ENCODE measurements at regions not wholly inside any gene's neighbourhood (a gene's known extent, or its start where the extent isn't known, plus 50 kb on each side); places are given as distances from the start of the nearest gene placed in this dataset.

GRCh38 chr13:71055644-71056043 is 811.4 kb downstream of the DACH1 start:
- 0% methylated on average over 3 of the region's 3 CpGs for WGBS (ENCODE audit: missing lambda C conversion rate)
- H3K27ac ChIP-seq, result no peak overlapping the region
- CTCF ChIA-PET, result no interaction called here
- TF ChIP-seq ZC3H11A (IDR thresholded peaks at IDR 0.05) (no peak), ZSCAN20 (CRISPR knock-in tag; IDR thresholded peaks at IDR 0.05) (no peak), NR3C1 (IDR thresholded peaks at IDR 0.05) (no peak), JUNB (IDR thresholded peaks at IDR 0.05) (no peak), ZNF302 (CRISPR knock-in tag; IDR thresholded peaks at IDR 0.05) (no peak), CBX2 (IDR thresholded peaks at IDR 0.05; ENCODE audit: borderline replicate concordance, low read depth) (no peak), JUN (IDR thresholded peaks at IDR 0.05) (no peak), SMC3 (IDR thresholded peaks at IDR 0.05) (no peak), ESRRA (IDR thresholded peaks at IDR 0.05; ENCODE audit: borderline replicate concordance, low read length) (no peak), RCOR1 (IDR thresholded peaks at IDR 0.05; ENCODE audit: low read depth, low read length) (no peak), ZFP36 (IDR thresholded peaks at IDR 0.05; ENCODE audit: borderline replicate concordance, partially characterized antibody) (no peak), PHF8 (IDR thresholded peaks at IDR 0.05; ENCODE audit: borderline replicate concordance, low read depth) (no peak), HDAC2 (IDR thresholded peaks at IDR 0.05) (no peak), POLR2A (IDR thresholded peaks at IDR 0.05; ENCODE audit: low read length) (no peak), HOXA7 (CRISPR knock-in tag; IDR thresholded peaks at IDR 0.05) (no peak)
- TF ChIP-seq, protein P1, sequence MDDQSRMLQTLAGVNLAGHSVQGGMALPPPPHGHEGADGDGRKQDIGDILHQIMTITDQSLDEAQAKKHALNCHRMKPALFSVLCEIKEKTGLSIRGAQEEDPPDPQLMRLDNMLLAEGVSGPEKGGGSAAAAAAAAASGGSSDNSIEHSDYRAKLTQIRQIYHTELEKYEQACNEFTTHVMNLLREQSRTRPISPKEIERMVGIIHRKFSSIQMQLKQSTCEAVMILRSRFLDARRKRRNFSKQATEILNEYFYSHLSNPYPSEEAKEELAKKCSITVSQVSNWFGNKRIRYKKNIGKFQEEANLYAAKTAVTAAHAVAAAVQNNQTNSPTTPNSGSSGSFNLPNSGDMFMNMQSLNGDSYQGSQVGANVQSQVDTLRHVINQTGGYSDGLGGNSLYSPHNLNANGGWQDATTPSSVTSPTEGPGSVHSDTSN (IDR thresholded peaks at IDR 0.05), result no peak
- ATAC-seq (no peak), DNase-seq (ENCODE audit: low read depth in 1 of 2, low spot score in 1 of 2) (no peak), FAIRE-seq (no peak)
- POLR2A ChIA-PET, result no interaction called here
- H3K4me2 ChIP-seq, result no peak overlapping the region
- no peaks in the 10 kb centered on the region for H3K4me1 ChIP-seq
- no peak overlapping the region for H3K4me3 ChIP-seq
- H3K9me3 ChIP-seq, result no peaks in the 10 kb centered on the region

GRCh38 chr13:71055047-71055446 is 812.0 kb downstream of the DACH1 start:
- TF ChIP-seq ELK1 (IDR thresholded peaks at IDR 0.05; ENCODE audit: low read depth, low read length), result no peak
- TF ChIP-seq, protein P2, sequence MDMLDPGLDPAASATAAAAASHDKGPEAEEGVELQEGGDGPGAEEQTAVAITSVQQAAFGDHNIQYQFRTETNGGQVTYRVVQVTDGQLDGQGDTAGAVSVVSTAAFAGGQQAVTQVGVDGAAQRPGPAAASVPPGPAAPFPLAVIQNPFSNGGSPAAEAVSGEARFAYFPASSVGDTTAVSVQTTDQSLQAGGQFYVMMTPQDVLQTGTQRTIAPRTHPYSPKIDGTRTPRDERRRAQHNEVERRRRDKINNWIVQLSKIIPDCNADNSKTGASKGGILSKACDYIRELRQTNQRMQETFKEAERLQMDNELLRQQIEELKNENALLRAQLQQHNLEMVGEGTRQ (IDR thresholded peaks at IDR 0.05), result no peak
- TF ChIP-seq NPAS2 (CRISPR knock-in tag; IDR thresholded peaks at IDR 0.05; ENCODE audit: borderline replicate concordance), result no peak
- TF ChIP-seq ZFP36 (IDR thresholded peaks at IDR 0.05; ENCODE audit: borderline replicate concordance, partially characterized antibody), result no peak
- TF ChIP-seq ESRRA (IDR thresholded peaks at IDR 0.05; ENCODE audit: borderline replicate concordance, low read length), result no peak
- no peak for TF ChIP-seq TFCP2L1 (CRISPR knock-in tag; IDR thresholded peaks at IDR 0.05)
- no peak for TF ChIP-seq MYC (IDR thresholded peaks at IDR 0.05; ENCODE audit: borderline replicate concordance, low read length)
- no peak for TF ChIP-seq FOXS1 (CRISPR knock-in tag; IDR thresholded peaks at IDR 0.05)
- no peak for TF ChIP-seq BCL3 (IDR thresholded peaks at IDR 0.05)
- no peak for TF ChIP-seq ZC3H11A (IDR thresholded peaks at IDR 0.05)
- no peak for TF ChIP-seq TP53 (CRISPR knock-in tag; IDR thresholded peaks at IDR 0.05)
- no peak for TF ChIP-seq RARB (CRISPR knock-in tag; IDR thresholded peaks at IDR 0.05)
- no peak for TF ChIP-seq MAZ (IDR thresholded peaks at IDR 0.05; ENCODE audit: borderline replicate concordance, low read depth, low read length)
- TF ChIP-seq, protein P3, sequence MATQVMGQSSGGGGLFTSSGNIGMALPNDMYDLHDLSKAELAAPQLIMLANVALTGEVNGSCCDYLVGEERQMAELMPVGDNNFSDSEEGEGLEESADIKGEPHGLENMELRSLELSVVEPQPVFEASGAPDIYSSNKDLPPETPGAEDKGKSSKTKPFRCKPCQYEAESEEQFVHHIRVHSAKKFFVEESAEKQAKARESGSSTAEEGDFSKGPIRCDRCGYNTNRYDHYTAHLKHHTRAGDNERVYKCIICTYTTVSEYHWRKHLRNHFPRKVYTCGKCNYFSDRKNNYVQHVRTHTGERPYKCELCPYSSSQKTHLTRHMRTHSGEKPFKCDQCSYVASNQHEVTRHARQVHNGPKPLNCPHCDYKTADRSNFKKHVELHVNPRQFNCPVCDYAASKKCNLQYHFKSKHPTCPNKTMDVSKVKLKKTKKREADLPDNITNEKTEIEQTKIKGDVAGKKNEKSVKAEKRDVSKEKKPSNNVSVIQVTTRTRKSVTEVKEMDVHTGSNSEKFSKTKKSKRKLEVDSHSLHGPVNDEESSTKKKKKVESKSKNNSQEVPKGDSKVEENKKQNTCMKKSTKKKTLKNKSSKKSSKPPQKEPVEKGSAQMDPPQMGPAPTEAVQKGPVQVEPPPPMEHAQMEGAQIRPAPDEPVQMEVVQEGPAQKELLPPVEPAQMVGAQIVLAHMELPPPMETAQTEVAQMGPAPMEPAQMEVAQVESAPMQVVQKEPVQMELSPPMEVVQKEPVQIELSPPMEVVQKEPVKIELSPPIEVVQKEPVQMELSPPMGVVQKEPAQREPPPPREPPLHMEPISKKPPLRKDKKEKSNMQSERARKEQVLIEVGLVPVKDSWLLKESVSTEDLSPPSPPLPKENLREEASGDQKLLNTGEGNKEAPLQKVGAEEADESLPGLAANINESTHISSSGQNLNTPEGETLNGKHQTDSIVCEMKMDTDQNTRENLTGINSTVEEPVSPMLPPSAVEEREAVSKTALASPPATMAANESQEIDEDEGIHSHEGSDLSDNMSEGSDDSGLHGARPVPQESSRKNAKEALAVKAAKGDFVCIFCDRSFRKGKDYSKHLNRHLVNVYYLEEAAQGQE (IDR thresholded peaks at IDR 0.05), result no peak
- TF ChIP-seq MAX (IDR thresholded peaks at IDR 0.05), result no peak
- TF ChIP-seq NR3C1 (IDR thresholded peaks at IDR 0.05), result no peak
- TF ChIP-seq CBX8 (IDR thresholded peaks at IDR 0.05), result no peak
- TF ChIP-seq RFX5 (IDR thresholded peaks at IDR 0.05), result no peak
- no peak for TF ChIP-seq NFE2L2 (conservative IDR thresholded peaks at IDR 0.05; ENCODE audit: low read length)
- no peak for TF ChIP-seq JUN (IDR thresholded peaks at IDR 0.05)

More at GRCh38 chr13:71055047-71055446, 812.0 kb downstream of the DACH1 start:
- ATAC-seq (no peak), FAIRE-seq (no peak), DNase-seq (ENCODE audit: low read depth in 1 of 2, low spot score in 1 of 2) (no peak)
- CTCF ChIA-PET, result no interaction called here
- H3K4me1 ChIP-seq, result no peaks in the 10 kb centered on the region
- POLR2A ChIA-PET, result no interaction called here
- H3K4me3 ChIP-seq, result no peak overlapping the region
- H3K27ac ChIP-seq, result no peak overlapping the region
- H3K9me3 ChIP-seq, result no peaks in the 10 kb centered on the region
- H3K4me2 ChIP-seq, result no peak overlapping the region
- 0% methylated on average over 1 of the region's 1 CpG for WGBS (ENCODE audit: missing lambda C conversion rate)
